NCI-H510A (cell line): ENCODE measurements at regions not wholly inside any gene's neighbourhood (a gene's known extent, or its start where the extent isn't known, plus 50 kb on each side); places are given as distances from the start of the nearest gene placed in this dataset.

Experiments
- DNase-seq: peaks from one replicate; lab custom pipeline; 2025; lab: John Stamatoyannopoulos, UW

DNA sequence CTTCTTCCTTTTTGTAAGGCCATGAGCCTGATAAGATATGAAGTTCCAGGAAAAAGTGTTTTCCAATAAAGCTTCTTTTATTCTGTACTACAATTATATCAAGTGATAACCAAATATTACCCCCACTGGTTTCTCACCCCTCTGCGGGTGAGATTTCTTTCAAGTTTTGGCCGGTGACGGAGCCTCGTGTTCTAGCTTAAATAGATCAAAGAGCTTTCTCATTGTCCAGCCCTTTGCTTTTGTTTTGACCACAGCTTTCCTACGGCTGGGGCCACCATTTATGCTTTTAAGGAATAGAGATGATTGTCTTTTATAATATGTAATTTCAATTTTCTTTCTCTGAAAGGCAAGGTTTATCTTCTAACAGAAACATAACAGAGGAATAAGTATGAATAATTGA is 196.7 kb upstream of the MTPN start:
- no peak for DNase-seq

DNA sequence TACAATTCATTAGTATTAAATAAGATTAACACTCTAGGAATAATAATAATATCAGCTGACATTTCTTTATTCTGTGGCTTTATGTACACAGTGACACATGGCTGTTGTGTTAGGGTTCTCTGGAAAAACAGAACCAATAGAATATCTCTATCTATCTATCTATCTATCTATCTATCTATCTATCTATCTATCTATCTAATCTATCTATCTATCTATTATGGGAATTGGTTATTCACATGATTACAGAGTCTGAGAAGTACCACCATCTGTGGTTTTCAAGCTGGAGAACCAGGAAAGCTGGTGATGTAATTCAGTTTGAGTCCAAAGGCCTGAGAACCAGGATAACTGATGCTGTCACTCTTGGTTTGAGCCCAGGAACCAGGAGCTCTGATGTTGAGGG is 194.1 kb upstream of the MTPN start:
- DNase-seq = no peak

DNA sequence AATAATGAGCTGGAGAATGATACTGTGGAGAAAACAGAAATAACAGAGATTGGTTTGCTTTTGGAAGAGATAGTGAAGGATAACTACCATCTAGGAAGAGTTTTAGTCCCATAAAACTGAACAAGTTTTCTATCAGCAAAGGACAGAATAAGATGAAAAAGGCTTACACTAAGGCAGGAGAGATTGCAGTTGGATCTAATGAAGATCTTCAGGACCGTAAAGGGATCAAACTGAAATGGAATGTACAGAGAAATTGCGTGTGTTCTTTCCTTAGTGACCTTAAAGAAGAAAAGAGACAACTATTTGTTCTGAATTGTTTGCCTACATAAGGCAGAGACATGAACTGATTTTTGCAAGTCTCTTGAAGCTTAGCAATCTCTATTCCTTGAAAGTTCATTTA is 191.7 kb upstream of the MTPN start:
- DNase-seq = no peak

DNA sequence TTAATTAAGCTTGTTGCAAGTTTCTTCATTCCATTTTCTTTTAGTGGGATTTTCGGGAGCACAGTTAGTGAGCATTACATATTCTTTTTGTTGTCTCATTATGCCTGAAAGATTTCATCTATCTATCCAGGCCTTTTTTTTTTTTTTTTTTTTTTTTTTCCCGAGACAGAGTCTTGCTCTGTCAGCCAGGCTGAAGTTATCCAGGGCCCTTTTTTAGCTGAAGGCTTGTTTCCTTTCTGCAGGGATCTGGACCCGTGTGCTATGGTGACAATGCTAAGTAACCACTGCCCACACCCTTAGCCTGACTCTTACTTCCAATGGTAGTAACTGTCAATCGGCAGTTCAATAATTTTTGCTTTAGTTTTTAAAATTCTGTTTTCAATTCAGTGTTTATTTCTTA is 190.8 kb upstream of the MTPN start:
- no peak for DNase-seq

DNA sequence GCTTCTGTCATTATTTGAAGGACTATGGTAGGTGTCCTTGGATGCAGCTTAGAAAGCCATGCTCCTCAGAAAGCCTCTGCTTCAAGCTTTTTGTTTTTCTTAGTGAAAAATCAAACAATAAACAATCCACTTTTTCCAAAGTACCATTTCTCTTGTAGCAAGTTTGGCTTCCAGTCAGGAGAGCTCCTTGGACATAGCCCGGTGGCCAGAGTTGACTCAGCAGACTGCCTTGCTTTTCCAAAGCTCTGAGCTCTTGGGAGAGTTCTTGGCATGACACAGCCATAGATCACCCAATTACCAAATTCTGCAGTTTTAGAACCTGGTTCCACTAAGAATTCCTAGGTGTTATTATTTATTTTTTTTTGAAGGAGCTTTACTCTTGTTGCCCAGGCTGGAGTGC is 189.4 kb upstream of the MTPN start:
- DNase-seq = no peak

DNA sequence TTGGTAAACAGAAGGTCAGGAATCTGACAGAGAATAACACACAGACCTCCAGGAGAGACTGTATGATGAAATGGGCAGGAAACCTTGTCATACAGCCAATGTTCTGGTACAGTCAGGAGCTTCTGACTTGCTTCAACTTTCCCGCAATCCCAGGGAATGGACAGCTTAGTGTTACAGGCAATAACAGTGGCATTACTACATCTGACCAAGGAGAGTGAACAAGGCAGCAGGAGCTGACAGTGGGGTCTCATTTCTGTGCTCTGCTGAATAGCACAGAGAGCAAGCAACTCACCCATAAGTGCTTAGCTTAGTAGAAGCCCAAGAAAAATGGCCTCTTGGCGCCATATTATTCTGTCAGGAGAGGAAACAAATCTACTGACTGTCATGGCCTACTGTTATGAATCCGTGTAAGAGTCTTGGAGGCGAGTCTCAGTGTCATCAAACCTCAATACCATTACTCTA is 186.2 kb upstream of the MTPN start:
- no peak for DNase-seq

DNA sequence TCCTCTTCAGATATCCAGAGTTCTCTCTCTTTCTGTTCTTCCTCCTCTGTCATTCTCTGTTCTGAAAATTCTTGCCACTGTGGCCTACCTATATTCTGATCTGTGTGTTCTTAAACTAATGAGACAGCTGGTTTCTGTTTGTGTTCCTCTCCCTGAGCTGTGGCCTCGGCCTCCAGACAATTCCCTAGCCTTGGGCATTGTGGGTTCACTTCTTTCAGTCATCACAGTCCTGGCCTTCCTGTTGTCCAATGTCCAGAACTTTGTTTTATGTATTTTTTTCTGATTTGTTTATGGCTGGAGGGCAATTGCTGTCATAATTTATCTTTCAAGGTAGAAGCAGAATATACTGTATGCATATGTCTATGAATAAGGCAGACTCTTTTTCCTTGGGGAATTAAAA is 173.2 kb upstream of the MTPN start:
- no peak for DNase-seq

DNA sequence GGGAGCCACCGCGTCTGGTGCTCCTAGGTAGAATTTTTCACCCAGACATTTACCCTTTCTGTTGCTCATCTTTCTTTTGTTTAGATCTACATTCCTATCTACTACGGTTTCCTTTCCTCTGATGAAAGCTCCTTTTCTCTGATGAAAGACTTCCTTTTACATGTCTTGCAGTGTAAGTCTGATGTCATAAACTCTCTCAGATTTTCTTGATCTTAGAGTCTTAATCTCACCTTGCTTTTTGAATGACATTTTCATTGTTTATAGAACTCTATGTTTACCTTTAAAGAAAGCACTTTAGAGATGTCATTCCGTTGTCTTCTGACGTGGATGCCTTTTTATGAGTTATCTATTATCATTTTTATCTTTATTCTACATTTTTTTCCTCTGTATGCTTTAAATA is 171.8 kb upstream of the MTPN start:
- DNase-seq = no peak

DNA sequence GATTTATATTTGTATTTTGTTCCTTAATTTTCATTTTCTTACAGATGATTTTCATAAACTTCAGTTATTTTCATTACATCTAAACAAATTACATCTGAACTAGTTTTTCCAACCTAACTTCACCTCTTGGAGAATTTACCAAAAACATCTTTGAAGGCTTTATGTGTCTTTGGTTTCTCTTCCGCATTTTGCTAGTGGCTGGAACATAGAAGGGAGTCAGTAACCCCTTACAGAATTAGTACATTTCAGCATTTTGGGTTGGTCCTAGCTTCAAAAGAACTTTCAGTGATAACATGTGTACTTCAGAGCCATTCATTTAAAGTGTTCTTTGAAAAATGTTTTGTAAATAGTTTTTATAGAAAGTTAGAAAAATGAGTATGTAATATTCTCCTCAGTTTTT is 169.8 kb upstream of the MTPN start:
- no peak for DNase-seq

DNA sequence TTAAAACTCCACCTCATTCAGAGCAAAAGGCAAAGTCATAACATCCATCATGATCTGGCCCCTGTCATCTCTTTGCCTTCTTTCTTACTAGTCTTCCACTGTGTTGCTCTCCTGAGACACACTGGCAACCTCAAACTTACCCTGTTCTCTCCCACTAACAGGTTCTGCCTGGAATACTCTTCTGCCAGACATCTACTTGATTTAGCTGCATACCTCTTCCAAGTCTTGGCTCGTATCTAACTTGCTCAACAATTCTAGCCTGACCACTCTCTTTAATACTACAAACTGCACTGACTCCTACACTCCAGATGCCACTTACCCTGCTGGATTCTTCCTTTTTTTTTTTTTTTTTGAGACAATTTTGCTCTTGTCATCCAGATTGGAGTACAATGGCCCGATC is 167.0 kb upstream of the MTPN start:
- no peak for DNase-seq

DNA sequence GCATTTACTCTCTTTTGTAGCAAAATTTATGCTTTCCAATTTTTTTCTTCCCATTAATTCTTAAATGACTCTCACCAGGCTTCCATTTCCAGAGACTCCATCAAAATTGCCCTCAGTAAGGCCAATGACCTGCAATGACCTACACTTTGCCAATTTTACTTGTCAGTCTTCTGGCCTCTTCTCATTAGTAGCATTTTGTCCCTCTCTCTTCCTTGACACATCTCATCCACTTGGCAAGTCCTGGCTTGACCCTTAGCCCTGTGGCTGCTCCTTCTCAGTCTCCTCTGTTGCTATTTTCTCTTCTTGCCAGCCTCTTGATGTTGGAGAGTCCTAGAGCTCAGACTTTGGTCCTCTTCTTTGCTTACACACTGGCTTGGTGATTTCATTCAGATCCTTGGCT is 166.1 kb upstream of the MTPN start:
- no peak for DNase-seq

DNA sequence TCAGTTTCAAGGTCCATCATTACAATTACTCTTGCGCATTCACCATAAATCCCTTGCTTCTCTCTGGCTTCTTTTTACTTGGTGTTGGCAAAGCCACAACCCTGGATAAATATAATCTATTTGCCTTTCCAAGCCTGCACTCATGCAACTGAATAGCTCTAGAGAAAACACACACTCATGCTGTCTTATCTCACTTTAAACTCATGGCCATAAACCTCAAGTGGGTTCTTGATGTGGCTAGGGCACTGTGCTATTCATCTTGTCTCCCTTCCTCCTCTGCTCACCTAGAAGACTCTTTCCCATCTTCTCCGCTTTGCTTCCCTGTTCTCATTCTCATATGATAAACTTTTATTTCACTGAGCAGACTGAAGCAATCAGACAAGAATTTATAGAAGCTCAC is 165.4 kb upstream of the MTPN start:
- DNase-seq = no peak

DNA sequence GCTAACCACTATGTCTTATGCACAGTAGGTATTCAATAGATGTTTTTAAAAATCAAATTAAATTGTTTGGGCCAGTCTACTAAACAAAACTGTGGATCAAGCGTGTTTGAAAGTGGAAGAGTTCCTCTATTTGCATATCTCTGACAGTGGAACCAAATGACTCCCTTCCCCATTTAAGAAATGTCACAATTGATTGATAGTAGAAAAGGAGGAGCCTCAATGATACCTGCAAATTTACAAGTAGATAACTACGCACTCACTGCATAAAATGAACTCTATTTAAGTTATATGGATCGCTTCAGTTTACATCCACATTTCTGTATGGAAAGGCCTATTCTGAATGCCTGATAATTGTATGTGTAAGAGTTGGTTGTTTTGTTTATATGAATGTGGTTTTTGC is 163.3 kb upstream of the MTPN start:
- DNase-seq = no peak

DNA sequence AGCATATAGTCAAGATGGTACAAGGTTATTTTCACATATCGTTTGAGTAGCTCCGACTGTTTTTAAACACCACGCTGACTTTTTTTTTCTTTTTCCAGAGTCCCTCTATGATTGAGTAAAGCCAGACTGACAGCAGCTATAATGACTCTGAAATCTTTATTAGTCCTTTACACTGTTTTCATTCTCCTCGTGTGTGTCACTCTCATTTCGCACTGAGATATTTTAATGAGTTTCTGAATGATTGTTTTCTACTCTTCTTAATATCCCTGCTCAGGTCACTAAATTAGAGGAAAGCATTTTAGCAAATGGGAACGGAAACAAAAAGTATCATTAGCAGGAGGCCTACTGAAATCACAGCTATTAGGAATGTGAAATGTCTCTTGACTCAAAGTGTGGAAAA is 162.3 kb upstream of the MTPN start:
- no peak for DNase-seq

DNA sequence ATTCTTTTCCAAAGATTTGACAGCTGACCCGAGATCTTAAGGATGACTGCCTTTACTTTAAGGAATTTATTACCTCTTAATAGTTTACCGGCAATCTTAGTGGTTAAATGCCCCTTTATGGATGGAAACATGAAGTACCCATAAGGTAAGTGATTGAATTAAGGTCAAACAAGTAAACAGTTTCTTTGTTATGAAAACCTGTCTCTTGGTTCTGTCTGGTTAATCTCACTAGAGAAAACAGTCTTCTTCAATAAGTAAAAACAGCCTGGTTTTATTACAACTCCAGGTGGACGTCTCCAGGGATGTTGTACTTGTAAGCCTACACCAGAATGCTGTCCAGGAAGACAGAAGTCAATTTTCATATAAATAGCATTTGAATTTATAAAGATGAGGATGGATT is 161.8 kb upstream of the MTPN start:
- no peak for DNase-seq

DNA sequence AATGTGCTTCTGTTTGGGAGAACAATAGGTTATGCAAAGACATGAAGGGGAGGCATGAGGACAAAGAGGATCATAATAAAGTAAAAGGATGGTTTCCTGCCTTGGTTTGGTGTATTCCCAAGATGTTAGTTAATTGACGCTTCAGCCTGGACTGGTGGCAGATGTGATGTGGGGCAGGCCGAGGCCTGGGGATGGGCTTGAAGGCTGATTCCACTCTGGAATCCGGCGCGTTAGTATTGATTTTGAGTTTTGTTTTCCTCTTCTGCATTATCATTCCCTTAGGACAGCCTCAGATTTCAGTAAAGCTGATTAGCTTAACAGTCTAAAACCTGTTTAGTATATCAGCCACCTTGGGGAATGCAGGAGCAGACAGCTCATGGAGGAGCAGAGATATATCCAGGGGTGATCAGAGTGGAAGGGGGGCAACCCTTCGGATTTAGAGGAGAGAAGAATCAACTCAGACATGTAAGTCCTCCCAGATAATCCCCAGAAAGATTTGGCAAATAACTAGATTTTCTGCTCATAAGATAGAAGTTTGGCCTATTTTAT is 159.8 kb upstream of the MTPN start:
- DNase-seq = no peak

DNA sequence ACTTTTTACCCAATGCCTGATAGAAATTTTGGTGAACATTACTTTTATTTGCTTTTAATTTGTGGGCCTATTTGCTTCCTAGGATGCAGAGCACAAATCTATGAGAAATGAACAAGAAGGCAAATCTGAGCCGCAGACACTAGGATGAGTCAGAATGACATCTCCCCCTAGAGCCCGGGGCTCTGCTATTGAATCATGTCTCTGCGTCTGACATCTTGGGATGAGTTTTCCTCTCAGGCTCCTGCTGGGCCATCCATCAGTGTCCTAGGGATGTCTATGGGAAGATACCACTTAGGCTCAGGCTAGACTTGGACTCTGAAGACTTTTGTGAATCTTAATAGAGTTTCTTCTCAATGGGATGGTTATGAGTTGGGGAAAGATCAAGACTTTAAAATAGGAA is 157.3 kb upstream of the MTPN start:
- no peak for DNase-seq

DNA sequence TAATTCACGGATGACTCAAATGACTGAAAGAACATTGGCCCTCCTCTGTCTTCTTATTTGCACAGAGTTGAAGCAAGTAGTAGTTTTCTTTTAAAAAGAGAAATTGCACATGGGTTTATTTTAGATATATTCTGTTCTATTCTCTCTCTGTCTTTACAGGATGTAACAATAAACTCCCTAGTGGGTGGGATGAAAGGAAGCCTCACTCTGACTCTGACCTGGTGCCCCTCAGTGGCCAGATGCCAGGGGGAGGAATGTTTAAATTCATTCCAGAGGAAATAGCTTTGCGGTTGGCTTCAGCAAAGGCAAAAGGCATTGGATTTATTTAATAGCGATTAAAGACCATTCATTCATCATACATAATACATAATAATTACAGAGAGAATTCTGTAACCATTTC is 156.4 kb upstream of the MTPN start:
- DNase-seq = no peak

DNA sequence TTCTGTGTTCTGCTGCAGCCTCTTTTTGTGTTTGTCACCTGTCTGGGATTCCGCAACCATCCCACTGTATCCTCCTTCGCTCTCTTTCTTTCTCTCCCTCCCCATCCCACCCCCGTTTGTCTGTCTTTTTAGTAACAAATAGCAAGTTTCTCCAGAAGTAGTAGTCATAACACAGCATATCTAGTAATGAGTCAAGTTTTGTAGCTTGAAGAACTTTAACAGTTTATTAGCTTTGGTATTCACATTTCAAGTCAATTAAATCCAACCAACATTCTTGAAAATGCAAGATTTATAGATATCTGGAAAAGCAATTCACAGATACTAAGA is 154.1 kb upstream of the MTPN start:
- DNase-seq = no peak

DNA sequence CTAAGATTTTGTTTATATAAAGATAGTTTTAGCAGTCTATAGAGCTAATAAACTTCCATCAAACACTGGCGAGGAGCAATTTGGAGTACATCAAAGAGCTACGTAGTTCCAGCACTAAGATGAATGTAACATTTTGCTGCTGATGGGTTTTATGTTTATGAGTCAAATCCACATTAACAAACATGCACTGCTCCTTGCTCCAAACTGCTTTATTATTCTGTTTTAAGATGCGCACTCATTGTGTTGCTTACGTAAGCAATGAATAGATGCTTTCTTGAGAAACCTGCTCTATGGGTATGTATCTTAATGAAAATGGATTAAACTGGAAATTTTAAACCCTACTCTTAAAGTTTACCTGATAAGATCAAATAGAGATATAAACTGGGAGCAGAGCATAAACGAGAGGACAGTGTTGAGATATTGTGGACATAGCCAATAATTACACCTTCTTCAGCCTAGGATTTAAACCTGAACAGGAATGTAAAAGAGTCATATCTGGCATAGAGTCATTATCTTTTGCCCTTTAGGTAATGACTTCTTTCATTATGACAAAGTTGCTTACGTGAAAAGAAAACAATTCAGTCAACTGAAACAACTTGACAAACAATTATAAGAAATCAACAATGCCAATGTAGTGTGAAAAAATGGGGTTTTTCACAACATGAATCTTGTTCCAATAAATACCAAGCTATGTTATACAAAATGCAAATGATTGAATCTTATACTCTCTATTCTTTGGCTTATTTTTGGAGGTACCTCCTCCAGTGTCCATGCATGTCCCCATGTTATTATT is 153.5 kb upstream of the MTPN start:
- no peak for DNase-seq

DNA sequence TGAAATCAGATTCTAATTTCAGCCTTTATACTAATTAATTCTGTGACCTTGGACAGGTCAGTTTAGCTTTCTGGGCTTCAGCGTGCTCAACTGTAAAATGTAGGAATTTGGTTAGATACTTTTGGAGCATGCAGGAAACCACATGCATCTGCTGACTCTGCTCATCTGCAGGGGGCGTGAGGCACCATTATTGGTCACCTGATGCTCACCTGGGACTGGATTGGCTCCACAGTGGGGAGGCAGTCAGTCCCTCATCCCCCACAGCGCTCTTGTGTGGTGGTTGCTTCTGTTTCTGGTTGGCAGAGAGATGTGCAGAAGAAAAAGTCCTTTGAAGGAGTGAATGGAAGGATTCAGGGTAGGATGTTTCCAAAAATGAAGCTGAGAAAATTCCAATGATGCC is 150.9 kb upstream of the MTPN start:
- DNase-seq = no peak

DNA sequence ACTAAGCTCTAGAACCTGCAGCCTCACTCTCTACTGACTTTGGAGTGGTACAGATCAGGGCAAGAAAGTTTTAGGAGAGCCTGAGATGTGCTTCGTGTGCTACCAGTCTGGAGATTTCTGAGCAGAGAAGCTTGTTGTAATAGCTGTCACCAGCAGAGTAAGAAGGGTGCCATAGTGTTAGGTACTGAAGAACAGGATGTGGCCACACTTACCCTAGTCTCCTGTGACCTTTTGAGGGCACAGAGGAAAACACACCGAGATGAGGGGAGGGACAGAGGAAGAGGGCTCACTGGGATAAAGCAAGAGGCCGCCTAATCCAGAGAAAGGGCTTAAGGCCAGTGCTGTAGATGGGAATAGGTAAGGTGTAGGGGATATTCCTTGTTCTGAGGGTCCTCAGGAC is 146.2 kb upstream of the MTPN start:
- no peak for DNase-seq

DNA sequence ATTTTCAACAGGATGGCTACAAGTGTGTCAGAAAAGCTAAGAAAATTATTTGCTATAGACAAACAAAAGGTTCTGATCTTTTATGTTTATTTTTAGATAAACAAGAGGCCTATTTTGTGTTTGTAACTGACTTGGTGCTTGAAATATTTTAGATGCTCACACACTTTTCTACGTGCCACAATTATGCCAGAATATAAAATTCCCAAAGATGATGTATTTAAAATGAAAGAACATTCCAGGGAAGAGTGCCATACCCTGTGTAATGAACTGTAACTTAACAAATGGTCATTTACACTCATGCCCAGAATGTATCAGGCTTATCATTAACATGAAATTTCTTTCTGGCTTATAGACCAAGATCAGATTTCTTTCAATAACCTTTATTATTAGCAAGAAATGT is 144.9 kb upstream of the MTPN start:
- no peak for DNase-seq

DNA sequence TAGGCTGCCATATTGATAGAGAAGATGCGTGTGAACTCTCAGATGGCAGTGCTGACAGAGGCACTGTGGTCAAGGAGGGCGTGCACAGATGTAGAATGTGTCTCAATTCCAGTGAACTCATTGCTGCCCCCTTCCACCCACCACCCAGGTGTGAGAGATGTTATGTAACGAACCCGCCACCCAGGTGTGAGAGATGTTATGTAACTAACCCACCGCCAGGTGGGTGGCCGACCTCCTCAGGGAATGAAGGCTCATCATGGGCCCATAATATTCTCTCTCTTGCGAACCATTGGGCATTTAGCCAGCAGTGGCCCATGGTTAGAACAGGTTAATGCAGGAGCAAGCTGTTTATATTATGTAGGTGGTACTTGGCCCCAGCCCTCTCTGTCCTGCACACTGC is 140.4 kb upstream of the MTPN start:
- DNase-seq = no peak
